T-cell (primary cell): ENCODE measurements at regions not wholly inside any gene's neighbourhood (a gene's known extent, or its start where the extent isn't known, plus 50 kb on each side); places are given as distances from the start of the nearest gene placed in this dataset.

Experiments
- ATAC-seq, 4 experiments: fragments of 200-7000 bp in 3 of 4; fragments of 150-1000 bp in 1 of 4; cut with Tn5 transposase; replicated peaks in 1 of 4; 1 replicate in 3 of 4; 2 replicates in 1 of 4; pipeline ENCODE4 v1.10.0; 2021; ENCODE audit warnings: moderate library complexity in 3 of 4, mild to moderate bottlenecking in 2 of 4, moderate number of reproducible peaks in 1 of 4
- CTCF ChIA-PET, 2 donors: fragments of 300-600 bp; sonication (Branson Sonifier 250); formaldehyde crosslinking; loops; one replicate each; lab custom pipeline; 2022; ENCODE audit warnings: antibody characterized with exemption in 2 of 2; lab: Charles Lee
- POLR2A ChIA-PET, 2 donors: fragments of 300-600 bp; sonication (Branson Sonifier 250); formaldehyde crosslinking; loops; one replicate each; lab custom pipeline; 2022; ENCODE audit warnings: antibody characterized with exemption in 2 of 2; lab: Charles Lee
- DNase-seq, 35 experiments: peaks; one replicate each; pipeline versions ENCODE4 v3.0.0 to v3.0.0-alpha.2; 2013 to 2023
- H3K27ac ChIP-seq: one replicate; pipeline ENCODE4 v1.5.1; 2013; ENCODE audit warnings: low read length
- H3K27me3 ChIP-seq, 2 experiments: replicated peaks in 1 of 2; 1 replicate in 1 of 2; 2 replicates in 1 of 2; pipeline versions ENCODE4 v1.6.1 to v1.7.0; 2013; ENCODE audit warnings: low read length in 1 of 2, mixed read lengths in 1 of 2; ENCODE audit not compliant: control insufficient read depth in 2 of 2, insufficient read depth in 2 of 2; ENCODE audit errors: extremely low read depth in 1 of 2
- H3K36me3 ChIP-seq, 2 donors: 1 replicate in 1 of 2; 2 replicates in 1 of 2; pipeline versions ENCODE4 v1.6.1 to v1.7.0; 2013; ENCODE audit warnings: low read length in 1 of 2; ENCODE audit not compliant: control insufficient read depth in 2 of 2, insufficient read depth in 1 of 2; ENCODE audit errors: extremely low read depth in 1 of 2
- H3K4me1 ChIP-seq, 2 experiments: 1 replicate in 1 of 2; 2 replicates in 1 of 2; pipeline versions ENCODE4 v1.6.1 to v1.7.0; 2013; ENCODE audit warnings: low read length in 2 of 2, mixed read lengths in 1 of 2; ENCODE audit not compliant: insufficient read depth in 2 of 2, control insufficient read depth in 1 of 2; ENCODE audit errors: extremely low read depth in 1 of 2
- H3K4me3 ChIP-seq, 2 donors: 1 replicate in 1 of 2; 2 replicates in 1 of 2; pipeline versions ENCODE4 v1.5.1 to v1.7.0; 2013; ENCODE audit warnings: mild to moderate bottlenecking in 2 of 2, low read length in 1 of 2, moderate library complexity in 1 of 2; ENCODE audit not compliant: control insufficient read depth in 1 of 2; ENCODE audit errors: extremely low read depth in 1 of 2
- H3K9me3 ChIP-seq: 2 replicates; pipeline ENCODE4 v1.7.0; 2013
- H3K27ac Mint-ChIP-seq, 2 donors: one replicate each; pipeline ENCODE4 v1.8.0; 2020 to 2021; ENCODE audit warnings: mild to moderate bottlenecking in 2 of 2, mixed read lengths in 2 of 2
- H3K27me3 Mint-ChIP-seq, 2 donors: one replicate each; pipeline ENCODE4 v1.8.0; 2021 to 2022; ENCODE audit warnings: mixed read lengths in 2 of 2
- H3K36me3 Mint-ChIP-seq: one replicate; pipeline ENCODE4 v1.8.0; 2021; ENCODE audit warnings: mixed read lengths
- H3K4me1 Mint-ChIP-seq, 3 donors: one replicate each; pipeline ENCODE4 v1.8.0; 2020 to 2022; ENCODE audit warnings: mixed read lengths in 3 of 3, mild to moderate bottlenecking in 1 of 3
- H3K4me3 Mint-ChIP-seq, 3 donors: one replicate each; pipeline ENCODE4 v1.8.0; 2020 to 2022; ENCODE audit warnings: mild to moderate bottlenecking in 3 of 3, mixed read lengths in 3 of 3, moderate library complexity in 3 of 3
- H3K9me3 Mint-ChIP-seq, 3 donors: one replicate each; pipeline ENCODE4 v1.8.0; 2020 to 2022; ENCODE audit warnings: mixed read lengths in 3 of 3
- WGBS: methylation state at CpG from one replicate; pipeline ENCODE4 v1.1.5; 2013; ENCODE audit warnings: missing lambda C conversion rate; ENCODE audit not compliant: insufficient coverage; 5-methylcytosine and 5-hydroxymethylcytosine counted together

GRCh38 chr5:76030343-76030742, 52.8 kb upstream of the SV2C start:
- H3K27me3 ChIP-seq = peaks cover 2 to 7% of the 10 kb centered on the region in 2 experiments
- no peaks in the 10 kb centered on the region for H3K36me3 ChIP-seq
- Mint-ChIP-seq H3K36me3 (no peaks in the 10 kb centered on the region), H3K9me3 (peaks cover 0 to 6% (median 3%) of the 10 kb centered on the region in 3 donors), H3K4me1 (no peaks in the 10 kb centered on the region), H3K27me3 (peaks cover 20 to 30% of the 10 kb centered on the region in 2 donors), H3K27ac (no peak overlapping the region), H3K4me3 (no peak overlapping the region)
- ChIA-PET CTCF (no interaction called here), POLR2A (no interaction called here)
- DNase-seq (no peak), ATAC-seq (no peak)
- WGBS = 17% methylated on average over 1 of the region's 5 CpGs
- H3K27ac ChIP-seq = no peak overlapping the region
- no peaks in the 10 kb centered on the region for H3K9me3 ChIP-seq
- no peak overlapping the region for H3K4me3 ChIP-seq
- H3K4me1 ChIP-seq = no peaks in the 10 kb centered on the region

- ATAC-seq (no peak), DNase-seq (no peak)
- H3K4me3 ChIP-seq = no peak overlapping the region
- Mint-ChIP-seq H3K27me3 (peaks cover 18 to 29% of the 10 kb centered on the region in 2 donors), H3K36me3 (no peaks in the 10 kb centered on the region), H3K4me1 (no peaks in the 10 kb centered on the region), H3K9me3 (peaks cover 0 to 1% (median 0%) of the 10 kb centered on the region in 3 donors), H3K27ac (no peak overlapping the region), H3K4me3 (no peak overlapping the region)
- POLR2A ChIA-PET = no interaction called here
- no peak overlapping the region for H3K27ac ChIP-seq
- no peaks in the 10 kb centered on the region for H3K9me3 ChIP-seq
- peaks cover 2 to 7% of the 10 kb centered on the region in 2 experiments for H3K27me3 ChIP-seq
- 100% methylated on average over 2 of the region's 5 CpGs for WGBS
- H3K4me1 ChIP-seq = no peaks in the 10 kb centered on the region
- H3K36me3 ChIP-seq = no peaks in the 10 kb centered on the region
- CTCF ChIA-PET = no interaction called here
Observed at GRCh38 chr5:76029739-76030138, 53.4 kb upstream of the SV2C start.

GRCh38 chr5:76025790-76026189, 57.4 kb upstream of the SV2C start:
- DNase-seq (no peak), ATAC-seq (no peak)
- H3K36me3 ChIP-seq = no peaks in the 10 kb centered on the region
- Mint-ChIP-seq H3K27ac (no peak overlapping the region), H3K4me3 (no peak overlapping the region), H3K4me1 (no peaks in the 10 kb centered on the region), H3K27me3 (peaks cover 26 to 28% of the 10 kb centered on the region in 2 donors), H3K9me3 (no peaks in the 10 kb centered on the region), H3K36me3 (no peaks in the 10 kb centered on the region)
- CTCF ChIA-PET = no interaction called here
- no peak overlapping the region for H3K27ac ChIP-seq
- no peaks in the 10 kb centered on the region for H3K4me1 ChIP-seq
- no peak overlapping the region for H3K4me3 ChIP-seq
- H3K27me3 ChIP-seq = peaks cover 2% of the 10 kb centered on the region in 2 experiments
- POLR2A ChIA-PET = interaction anchor here in 1 of 2 donors (0.7 kb wide), 1 partner anchor 674 kb away, joined by 3 read pairs; no protein-coding TSS in a partner anchor
- no peaks in the 10 kb centered on the region for H3K9me3 ChIP-seq

- Mint-ChIP-seq H3K4me3 (no peak overlapping the region), H3K27ac (no peak overlapping the region), H3K4me1 (no peaks in the 10 kb centered on the region), H3K36me3 (no peaks in the 10 kb centered on the region), H3K27me3 (peaks cover 26% of the 10 kb centered on the region in 2 donors), H3K9me3 (no peaks in the 10 kb centered on the region)
- no peak overlapping the region for H3K27ac ChIP-seq
- H3K9me3 ChIP-seq = no peaks in the 10 kb centered on the region
- no peaks in the 10 kb centered on the region for H3K36me3 ChIP-seq
- no peak for ATAC-seq
- ChIA-PET CTCF (no interaction called here), POLR2A (no interaction called here)
- no peak for DNase-seq
- no peaks in the 10 kb centered on the region for H3K4me1 ChIP-seq
- peaks cover 0 to 2% of the 10 kb centered on the region in 2 experiments for H3K27me3 ChIP-seq
- H3K4me3 ChIP-seq = no peak overlapping the region
- no CpG with 5 or more reads among the region's 2 CpGs for WGBS
Observed at GRCh38 chr5:76025069-76025468, 58.1 kb upstream of the SV2C start.

GRCh38 chr5:76022611-76023010, 60.6 kb upstream of the SV2C start:
- Histone ChIP-seq H3K36me3 (no peaks in the 10 kb centered on the region), H3K27me3 (no peaks in the 10 kb centered on the region), H3K4me3 (no peak overlapping the region), H3K9me3 (no peaks in the 10 kb centered on the region), H3K4me1 (no peaks in the 10 kb centered on the region), H3K27ac (no peak overlapping the region)
- ATAC-seq (no peak), DNase-seq (no peak)
- no peak overlapping the region for H3K4me3 Mint-ChIP-seq
- no peaks in the 10 kb centered on the region for H3K36me3 Mint-ChIP-seq
- WGBS = no CpG with 5 or more reads among the region's 4 CpGs
- ChIA-PET CTCF (no interaction called here), POLR2A (no interaction called here)
- no peaks in the 10 kb centered on the region for H3K9me3 Mint-ChIP-seq
- peaks cover 24 to 32% of the 10 kb centered on the region in 2 donors for H3K27me3 Mint-ChIP-seq
- no peaks in the 10 kb centered on the region for H3K4me1 Mint-ChIP-seq
- no peak overlapping the region for H3K27ac Mint-ChIP-seq

- no peak overlapping the region for H3K27ac Mint-ChIP-seq
- 100% methylated on average over 1 of the region's 3 CpGs for WGBS
- H3K4me3 Mint-ChIP-seq = no peak overlapping the region
- H3K27ac ChIP-seq = no peak overlapping the region
- H3K36me3 ChIP-seq = no peaks in the 10 kb centered on the region
- H3K36me3 Mint-ChIP-seq = no peaks in the 10 kb centered on the region
- H3K27me3 ChIP-seq = no peaks in the 10 kb centered on the region
- CTCF ChIA-PET = no interaction called here
- POLR2A ChIA-PET = no interaction called here
- no peaks in the 10 kb centered on the region for H3K9me3 ChIP-seq
- H3K4me1 Mint-ChIP-seq = no peaks in the 10 kb centered on the region
- peaks cover 26 to 32% of the 10 kb centered on the region in 2 donors for H3K27me3 Mint-ChIP-seq
- H3K9me3 Mint-ChIP-seq = no peaks in the 10 kb centered on the region
- no peak overlapping the region for H3K4me3 ChIP-seq
- ATAC-seq (no peak), DNase-seq (no peak)
- no peaks in the 10 kb centered on the region for H3K4me1 ChIP-seq
Observed at GRCh38 chr5:76021936-76022584, 61.1 kb upstream of the SV2C start.
